H1 (cell line): ENCODE measurements at regions not wholly inside any gene's neighbourhood (a gene's known extent, or its start where the extent isn't known, plus 50 kb on each side); places are given as distances from the start of the nearest gene placed in this dataset.

Experiments used
- ASH2L ChIP-seq: fragments of 200-600, 300-600 bp; sonication (generic); IDR thresholded peaks from one replicate; pipeline ENCODE4 v1.7.1; 2017; ENCODE audit warnings: low read length
- ATF2 ChIP-seq: IDR thresholded peaks from 2 replicates; pipeline ENCODE4 v1.6.1; 2012; ENCODE audit warnings: low read length, inconsistent platforms
- ATF3 ChIP-seq: IDR thresholded peaks from 2 replicates; pipeline ENCODE4 v1.6.1; 2011; ENCODE audit warnings: low read depth, mild to moderate bottlenecking, low read length; ENCODE audit not compliant: insufficient read depth
- BCL11A ChIP-seq, 2 experiments: IDR thresholded peaks; one replicate each; pipeline ENCODE4 v1.6.1; 2011; ENCODE audit warnings: low read depth in 2 of 2, low read length in 2 of 2, mild to moderate bottlenecking in 2 of 2
- CREB1 ChIP-seq: IDR thresholded peaks from 2 replicates; pipeline ENCODE4 v1.6.1; 2012; ENCODE audit warnings: inconsistent platforms
- CTCF ChIP-seq, 3 experiments: IDR thresholded peaks; 1 replicate in 2 of 3; 2 replicates in 1 of 3; pipeline versions ENCODE4 v1.5.1 to v1.6.1; 2011; ENCODE audit warnings: low read length in 3 of 3, mild to moderate bottlenecking in 3 of 3, inconsistent platforms in 2 of 3, low read depth in 1 of 3, moderate library complexity in 1 of 3; ENCODE audit not compliant: insufficient read depth in 1 of 3; ENCODE audit errors: control extremely low read depth in 1 of 3
- EZH2 ChIP-seq: fragments of 200-600 bp; sonication (generic); IDR thresholded peaks from 2 replicates; pipeline ENCODE4 v1.7.1; 2012; ENCODE audit warnings: low read depth, mild to moderate bottlenecking, moderate library complexity, low read length, inconsistent platforms; ENCODE audit not compliant: severe bottlenecking
- GABPA ChIP-seq: IDR thresholded peaks from 2 replicates; pipeline ENCODE4 v1.6.1; 2011; ENCODE audit warnings: mild to moderate bottlenecking, low read length, moderate library complexity, borderline replicate concordance; ENCODE audit not compliant: insufficient read depth
- HDAC6 ChIP-seq: IDR thresholded peaks from one replicate; pipeline ENCODE4 v1.7.1; 2012; ENCODE audit warnings: low read depth, mild to moderate bottlenecking, inconsistent platforms, low read length, moderate library complexity
- NRF1 ChIP-seq: IDR thresholded peaks from 2 replicates; pipeline ENCODE4 v1.6.1; 2011; ENCODE audit warnings: mild to moderate bottlenecking, low read depth, low read length, improper control_type of control experiment
- POLR2AphosphoS5 ChIP-seq: IDR thresholded peaks from 2 replicates; pipeline ENCODE4 v1.6.1; 2011; ENCODE audit warnings: low read depth, low read length
- SP4 ChIP-seq: IDR thresholded peaks from 2 replicates; pipeline ENCODE4 v1.6.1; 2012; ENCODE audit warnings: low read length, inconsistent platforms
- TAF1 ChIP-seq: IDR thresholded peaks from 2 replicates; pipeline ENCODE4 v1.6.1; 2011; ENCODE audit warnings: mild to moderate bottlenecking, low read depth, low read length
- YY1 ChIP-seq: IDR thresholded peaks from 2 replicates; pipeline ENCODE4 v1.6.1; 2011; ENCODE audit warnings: low read depth, mild to moderate bottlenecking, low read length

DNA sequence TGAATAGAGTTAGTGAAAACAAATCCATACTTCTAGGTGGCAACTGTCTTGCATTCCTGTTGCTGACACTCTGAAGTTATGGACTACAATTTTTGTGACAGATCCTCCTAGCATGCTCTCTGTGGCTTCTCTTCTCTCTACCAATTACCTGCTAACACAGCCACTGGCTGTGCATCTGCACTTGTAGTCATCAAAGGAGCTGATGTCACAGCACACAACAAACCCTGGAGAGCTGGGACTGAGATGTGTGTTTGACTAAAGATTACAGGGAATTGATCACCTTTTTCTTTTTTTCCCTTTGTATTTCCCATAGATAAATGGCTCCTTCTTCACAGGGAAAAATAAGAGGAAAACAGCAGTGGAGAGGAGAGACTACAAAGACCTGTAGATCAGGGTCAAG is 278.4 kb upstream of the CCDC54 start:
- no peak for TF ChIP-seq YY1
- no peak for TF ChIP-seq POLR2AphosphoS5
- no peak for TF ChIP-seq ATF2
- no peak for TF ChIP-seq CTCF (IDR thresholded peaks at IDR 0.05; ENCODE audit: control extremely low read depth in 1 of 3, insufficient read depth in 1 of 3, low read depth in 1 of 3, low read length in 3 of 3)
- no peak for TF ChIP-seq ATF3
- no peak for TF ChIP-seq CREB1
- no peak for TF ChIP-seq SP4
- TF ChIP-seq HDAC6 = no peak
- TF ChIP-seq GABPA = no peak
- no peak for TF ChIP-seq EZH2
- TF ChIP-seq TAF1 = no peak
- no peak for TF ChIP-seq NRF1
- no peak for TF ChIP-seq ASH2L
- TF ChIP-seq BCL11A (IDR thresholded peaks at IDR 0.05; ENCODE audit: low read depth in 2 of 2, low read length in 2 of 2) = no peak
